Astrocyte (in vitro differentiated cells and primary cell): ENCODE measurements at regions not wholly inside any gene's neighbourhood (a gene's known extent, or its start where the extent isn't known, plus 50 kb on each side); places are given as distances from the start of the nearest gene placed in this dataset.

Experiments used
- DNase-seq: peaks from one replicate; pipeline ENCODE4 v3.0.0-alpha.2; 2010; ENCODE audit warnings: low read depth
- FAIRE-seq: peaks from 2 replicates; lab custom pipeline; 2011; peaks lifted over from hg19 to GRCh38; lab: Jason Lieb, UNC
- H2AFZ ChIP-seq: 2 replicates; pipeline ENCODE4 v1.6.0; 2012; ENCODE audit warnings: low read depth, low read length, inconsistent platforms
- H3K27ac ChIP-seq: 2 replicates; pipeline ENCODE4 v1.5.1; 2011; ENCODE audit warnings: low read depth, low read length, inconsistent platforms
- H3K27me3 ChIP-seq: 2 replicates; pipeline ENCODE4 v1.6.0; 2011; ENCODE audit warnings: low read length, inconsistent platforms; ENCODE audit not compliant: insufficient read depth
- H3K36me3 ChIP-seq: 2 replicates; pipeline ENCODE4 v1.5.1; 2011; ENCODE audit warnings: low read length, inconsistent platforms; ENCODE audit not compliant: insufficient read depth
- H3K4me1 ChIP-seq: 2 replicates; pipeline ENCODE4 v1.5.1; 2011; ENCODE audit warnings: low read length, inconsistent platforms; ENCODE audit not compliant: insufficient read depth
- H3K4me2 ChIP-seq: 2 replicates; pipeline ENCODE4 v1.6.0; 2012; ENCODE audit warnings: low read length, inconsistent platforms
- H3K4me3 ChIP-seq: 2 replicates; pipeline ENCODE4 v1.5.1; 2011; ENCODE audit warnings: low read depth, mild to moderate bottlenecking, low read length, inconsistent platforms; ENCODE audit not compliant: insufficient read depth
- H3K79me2 ChIP-seq: 2 replicates; pipeline ENCODE4 v1.6.0; 2012; ENCODE audit warnings: mild to moderate bottlenecking, low read length, inconsistent platforms; ENCODE audit not compliant: insufficient read depth
- H3K9ac ChIP-seq: 2 replicates; pipeline ENCODE4 v1.6.0; 2012; ENCODE audit warnings: mild to moderate bottlenecking, low read length, inconsistent platforms
- H3K9me3 ChIP-seq: 2 replicates; pipeline ENCODE4 v1.5.1; 2012; ENCODE audit warnings: low read depth, mild to moderate bottlenecking, low read length, inconsistent platforms; ENCODE audit not compliant: insufficient read depth
- H4K20me1 ChIP-seq: 2 replicates; pipeline ENCODE4 v1.6.0; 2012; ENCODE audit warnings: low read length, inconsistent platforms; ENCODE audit not compliant: insufficient read depth
- H3K27ac Mint-ChIP-seq: one replicate; pipeline ENCODE4 v1.8.0; 2021; ENCODE audit warnings: mild to moderate bottlenecking, mixed read lengths; ENCODE audit not compliant: unreplicated experiment
- H3K27me3 Mint-ChIP-seq: one replicate; pipeline ENCODE4 v1.8.0; 2021; ENCODE audit warnings: low read depth, mixed read lengths; ENCODE audit not compliant: unreplicated experiment
- H3K36me3 Mint-ChIP-seq: one replicate; pipeline ENCODE4 v1.8.0; 2021; ENCODE audit warnings: low read depth, mixed read lengths; ENCODE audit not compliant: unreplicated experiment
- H3K4me1 Mint-ChIP-seq: one replicate; pipeline ENCODE4 v1.8.0; 2021; ENCODE audit warnings: low read depth, mixed read lengths; ENCODE audit not compliant: unreplicated experiment
- H3K4me3 Mint-ChIP-seq: one replicate; pipeline ENCODE4 v1.8.0; 2021; ENCODE audit warnings: mild to moderate bottlenecking, moderate library complexity, mixed read lengths; ENCODE audit not compliant: unreplicated experiment
- H3K9me3 Mint-ChIP-seq: one replicate; pipeline ENCODE4 v1.8.0; 2021; ENCODE audit warnings: mild to moderate bottlenecking, mixed read lengths; ENCODE audit not compliant: unreplicated experiment
- EZH2 ChIP-seq: IDR thresholded peaks from 2 replicates; pipeline ENCODE4 v1.6.1; 2012; ENCODE audit warnings: mild to moderate bottlenecking, low read length, inconsistent platforms; ENCODE audit not compliant: insufficient read depth
- TF ChIP-seq, protein P1 (sequence below): IDR thresholded peaks from 2 replicates; pipeline ENCODE4 v1.5.1; 2011; ENCODE audit warnings: low read depth, mild to moderate bottlenecking, inconsistent platforms, low read length, moderate library complexity; ENCODE audit not compliant: insufficient read depth

DNA sequence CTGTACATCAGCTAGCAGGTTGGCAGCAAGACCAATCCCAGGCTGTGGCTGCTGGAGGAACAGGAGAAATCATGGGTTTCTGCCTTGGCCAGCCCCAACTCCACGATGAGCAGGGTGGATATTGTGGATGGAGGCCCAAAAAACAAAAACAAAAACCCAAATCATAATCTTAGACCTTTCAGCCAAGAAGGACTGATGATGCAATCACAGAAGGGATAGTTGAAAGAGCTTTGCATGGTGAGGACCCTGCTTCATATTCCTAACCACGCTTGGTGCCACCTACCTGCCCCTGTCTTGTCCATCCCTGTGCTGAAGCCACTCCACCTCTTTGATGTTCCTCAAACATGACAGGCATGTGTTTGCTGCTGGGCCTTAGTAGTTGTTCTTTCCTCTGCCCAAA is 68.8 kb upstream of the CT45A1 start:
- no peaks in the 10 kb centered on the region for H3K27me3 ChIP-seq
- no peak overlapping the region for H3K4me3 ChIP-seq
- H3K4me1 ChIP-seq: no peaks in the 10 kb centered on the region
- no peak overlapping the region for H3K4me2 ChIP-seq
- no peaks in the 10 kb centered on the region for H3K4me1 Mint-ChIP-seq
- H3K27ac ChIP-seq: no peak overlapping the region
- FAIRE-seq (no peak), DNase-seq (no peak)
- no peak overlapping the region for H3K27ac Mint-ChIP-seq
- H3K36me3 Mint-ChIP-seq: no peaks in the 10 kb centered on the region
- H3K36me3 ChIP-seq: no peaks in the 10 kb centered on the region
- H4K20me1 ChIP-seq: no peaks in the 10 kb centered on the region
- H3K9ac ChIP-seq: no peak overlapping the region
- no peaks in the 10 kb centered on the region for H3K9me3 Mint-ChIP-seq
- no peak overlapping the region for H2AFZ ChIP-seq
- H3K27me3 Mint-ChIP-seq: peaks cover 1% of the 10 kb centered on the region
- TF ChIP-seq, protein P1, sequence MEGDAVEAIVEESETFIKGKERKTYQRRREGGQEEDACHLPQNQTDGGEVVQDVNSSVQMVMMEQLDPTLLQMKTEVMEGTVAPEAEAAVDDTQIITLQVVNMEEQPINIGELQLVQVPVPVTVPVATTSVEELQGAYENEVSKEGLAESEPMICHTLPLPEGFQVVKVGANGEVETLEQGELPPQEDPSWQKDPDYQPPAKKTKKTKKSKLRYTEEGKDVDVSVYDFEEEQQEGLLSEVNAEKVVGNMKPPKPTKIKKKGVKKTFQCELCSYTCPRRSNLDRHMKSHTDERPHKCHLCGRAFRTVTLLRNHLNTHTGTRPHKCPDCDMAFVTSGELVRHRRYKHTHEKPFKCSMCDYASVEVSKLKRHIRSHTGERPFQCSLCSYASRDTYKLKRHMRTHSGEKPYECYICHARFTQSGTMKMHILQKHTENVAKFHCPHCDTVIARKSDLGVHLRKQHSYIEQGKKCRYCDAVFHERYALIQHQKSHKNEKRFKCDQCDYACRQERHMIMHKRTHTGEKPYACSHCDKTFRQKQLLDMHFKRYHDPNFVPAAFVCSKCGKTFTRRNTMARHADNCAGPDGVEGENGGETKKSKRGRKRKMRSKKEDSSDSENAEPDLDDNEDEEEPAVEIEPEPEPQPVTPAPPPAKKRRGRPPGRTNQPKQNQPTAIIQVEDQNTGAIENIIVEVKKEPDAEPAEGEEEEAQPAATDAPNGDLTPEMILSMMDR: no peak
- TF ChIP-seq EZH2: no peak
- no peaks in the 10 kb centered on the region for H3K9me3 ChIP-seq
- no peaks in the 10 kb centered on the region for H3K79me2 ChIP-seq
- H3K4me3 Mint-ChIP-seq: no peak overlapping the region

DNA sequence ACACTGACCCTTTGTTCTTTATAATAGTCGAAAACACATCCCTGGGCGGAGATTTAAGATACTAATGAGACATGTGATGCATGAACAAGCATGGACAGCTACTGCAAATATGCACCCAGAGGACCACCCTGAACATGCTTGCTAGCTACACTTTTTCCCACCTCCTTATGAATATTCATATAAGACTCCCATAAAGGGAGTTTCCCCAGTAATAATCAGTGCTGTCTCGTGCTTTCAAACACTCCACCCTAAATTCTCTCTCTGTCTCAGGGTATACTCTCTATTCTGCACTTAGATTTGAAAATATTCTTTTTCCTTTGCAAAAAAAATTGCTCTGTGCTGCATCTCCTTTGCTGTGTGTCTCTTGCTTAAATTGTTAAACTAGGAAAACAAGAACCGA is 64.4 kb upstream of the CT45A1 start:
- Histone ChIP-seq H3K27ac (no peak overlapping the region), H3K79me2 (no peaks in the 10 kb centered on the region), H3K36me3 (no peaks in the 10 kb centered on the region), H3K4me3 (no peak overlapping the region), H3K9ac (no peak overlapping the region), H3K4me2 (no peak overlapping the region), H3K9me3 (no peaks in the 10 kb centered on the region), H2AFZ (no peak overlapping the region), H4K20me1 (no peaks in the 10 kb centered on the region), H3K4me1 (no peaks in the 10 kb centered on the region), H3K27me3 (no peaks in the 10 kb centered on the region)
- no peaks in the 10 kb centered on the region for H3K4me1 Mint-ChIP-seq
- DNase-seq (no peak), FAIRE-seq (peak; percentile 87)
- no peak for TF ChIP-seq EZH2
- TF ChIP-seq, protein P1: no peak
- H3K27ac Mint-ChIP-seq: no peak overlapping the region
- no peaks in the 10 kb centered on the region for H3K9me3 Mint-ChIP-seq
- H3K36me3 Mint-ChIP-seq: no peaks in the 10 kb centered on the region
- no peak overlapping the region for H3K4me3 Mint-ChIP-seq
- no peaks in the 10 kb centered on the region for H3K27me3 Mint-ChIP-seq

DNA sequence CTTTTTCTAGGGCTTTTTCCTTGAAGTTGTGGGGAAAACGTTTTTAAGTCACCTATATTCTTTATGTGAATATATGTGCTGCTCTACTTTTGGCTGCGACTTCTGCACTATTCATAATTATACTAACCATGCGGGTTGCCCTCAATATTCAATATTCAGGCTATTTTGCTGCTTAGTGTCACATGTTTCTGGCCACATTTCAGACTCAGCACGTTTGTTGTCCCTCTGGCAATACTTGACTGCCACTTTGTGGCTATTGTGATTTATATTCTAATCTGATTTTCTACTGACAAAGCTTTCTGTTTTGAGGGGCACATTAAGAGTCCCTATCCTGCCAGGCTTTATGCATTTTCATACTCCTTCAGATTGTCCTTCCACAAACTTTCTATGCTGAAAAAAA is 63.9 kb upstream of the CT45A1 start:
- H3K27me3 Mint-ChIP-seq: no peaks in the 10 kb centered on the region
- H3K36me3 Mint-ChIP-seq: no peaks in the 10 kb centered on the region

More for the DNA sequence above, 63.9 kb upstream of the CT45A1 start:
- Histone ChIP-seq H3K27me3 (no peaks in the 10 kb centered on the region), H2AFZ (no peak overlapping the region), H3K79me2 (no peaks in the 10 kb centered on the region), H4K20me1 (no peaks in the 10 kb centered on the region), H3K9ac (no peak overlapping the region), H3K4me3 (no peak overlapping the region), H3K36me3 (no peaks in the 10 kb centered on the region), H3K27ac (no peak overlapping the region), H3K4me2 (no peak overlapping the region), H3K4me1 (no peaks in the 10 kb centered on the region), H3K9me3 (no peaks in the 10 kb centered on the region)
- no peak for FAIRE-seq
- TF ChIP-seq, protein P1: no peak
- no peak for TF ChIP-seq EZH2
- DNase-seq: no peak
- H3K4me1 Mint-ChIP-seq: no peaks in the 10 kb centered on the region
- H3K9me3 Mint-ChIP-seq: no peaks in the 10 kb centered on the region
- no peak overlapping the region for H3K27ac Mint-ChIP-seq
- H3K4me3 Mint-ChIP-seq: no peak overlapping the region
